Ascending aorta (tissue), 2 donors: ENCODE measurements at regions not wholly inside any gene's neighbourhood (a gene's known extent, or its start where the extent isn't known, plus 50 kb on each side); places are given as distances from the start of the nearest gene placed in this dataset.
A peak's percentile ranks its signal among the peaks of the same experiment; 100 is the strongest.

Experiments
- DNase-seq, 2 donors: peaks; one replicate each; pipeline ENCODE4 v3.0.0-alpha.2; 2019; ENCODE audit warnings: low spot score in 2 of 2
- H3K27ac ChIP-seq, 2 donors: fragments of 200-600 bp; sonication (generic); one replicate each; pipeline ENCODE4 v1.5.1; 2016 to 2017; ENCODE audit warnings: mild to moderate bottlenecking in 1 of 2
- H3K27me3 ChIP-seq: fragments of 200-600 bp; sonication (generic); one replicate; pipeline ENCODE4 v1.5.1; 2017
- H3K36me3 ChIP-seq, 2 donors: fragments of 200-600 bp; sonication (generic); one replicate each; pipeline ENCODE4 v1.5.1; 2016
- H3K4me1 ChIP-seq, 2 donors: fragments of 200-600 bp; sonication (generic); one replicate each; pipeline ENCODE4 v1.5.1; 2016 to 2017; ENCODE audit warnings: mild to moderate bottlenecking in 1 of 2
- H3K4me3 ChIP-seq, 2 donors: fragments of 200-600 bp; sonication (generic); one replicate each; pipeline ENCODE4 v1.5.1; 2016 to 2017; ENCODE audit warnings: mild to moderate bottlenecking in 1 of 2
- H3K9me3 ChIP-seq, 2 donors: fragments of 200-600 bp; sonication (generic); one replicate each; pipeline ENCODE4 v1.5.1; 2016
- intact Hi-C: fragments of 100-400 bp; cut with DNase I; formaldehyde crosslinking; loops from one replicate; pipeline ENCODE4 v1.15.1; 2023
- TF ChIP-seq, protein P1 (sequence below), 3 experiments: fragments of 200-600 bp in 2 of 3; fragments of 450-650 bp in 1 of 3; sonication (generic) in 2 of 3; IDR thresholded peaks; one replicate each; pipeline ENCODE4 v1.5.1; 2016 to 2019; ENCODE audit warnings: antibody characterized with exemption in 3 of 3, mild to moderate bottlenecking in 1 of 3, moderate library complexity in 1 of 3

DNA sequence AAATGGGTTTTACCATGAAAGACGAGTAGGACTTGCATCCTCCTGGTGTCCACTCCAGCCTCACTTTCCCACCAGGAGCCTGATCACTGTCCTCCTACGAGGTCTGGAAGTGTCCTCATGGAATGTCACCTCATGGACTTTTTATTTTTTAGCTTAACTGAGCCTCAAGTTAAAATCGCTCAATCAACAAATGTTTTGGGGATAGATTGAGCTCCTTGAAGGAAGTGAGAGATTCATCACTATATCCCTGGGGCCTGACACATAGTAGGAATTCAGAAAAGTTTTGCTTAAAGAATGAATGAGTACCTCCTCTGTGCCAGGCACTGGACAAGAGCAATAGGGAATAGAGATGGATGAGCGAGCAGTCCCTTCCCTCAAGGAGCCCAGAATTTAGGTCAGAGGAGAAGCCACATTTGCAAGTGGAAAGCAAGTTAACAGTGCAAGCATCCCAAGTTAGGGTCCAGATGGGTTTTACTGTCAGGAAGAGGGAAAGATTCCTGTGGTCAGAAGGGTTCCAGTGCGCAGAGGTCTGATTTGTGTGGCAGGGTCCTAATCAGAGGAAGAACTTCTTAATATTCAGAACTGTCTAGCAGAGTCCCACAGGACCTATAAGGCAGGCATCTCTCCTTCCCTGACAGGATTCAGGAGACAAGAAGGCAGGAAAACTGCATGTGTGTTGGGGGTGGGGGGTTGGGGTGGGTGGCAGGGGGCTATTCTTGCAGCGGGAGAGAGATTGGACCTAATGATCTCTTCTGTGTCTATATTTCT is 67.0 kb downstream of the MYCN start:
- TF ChIP-seq, protein P1, sequence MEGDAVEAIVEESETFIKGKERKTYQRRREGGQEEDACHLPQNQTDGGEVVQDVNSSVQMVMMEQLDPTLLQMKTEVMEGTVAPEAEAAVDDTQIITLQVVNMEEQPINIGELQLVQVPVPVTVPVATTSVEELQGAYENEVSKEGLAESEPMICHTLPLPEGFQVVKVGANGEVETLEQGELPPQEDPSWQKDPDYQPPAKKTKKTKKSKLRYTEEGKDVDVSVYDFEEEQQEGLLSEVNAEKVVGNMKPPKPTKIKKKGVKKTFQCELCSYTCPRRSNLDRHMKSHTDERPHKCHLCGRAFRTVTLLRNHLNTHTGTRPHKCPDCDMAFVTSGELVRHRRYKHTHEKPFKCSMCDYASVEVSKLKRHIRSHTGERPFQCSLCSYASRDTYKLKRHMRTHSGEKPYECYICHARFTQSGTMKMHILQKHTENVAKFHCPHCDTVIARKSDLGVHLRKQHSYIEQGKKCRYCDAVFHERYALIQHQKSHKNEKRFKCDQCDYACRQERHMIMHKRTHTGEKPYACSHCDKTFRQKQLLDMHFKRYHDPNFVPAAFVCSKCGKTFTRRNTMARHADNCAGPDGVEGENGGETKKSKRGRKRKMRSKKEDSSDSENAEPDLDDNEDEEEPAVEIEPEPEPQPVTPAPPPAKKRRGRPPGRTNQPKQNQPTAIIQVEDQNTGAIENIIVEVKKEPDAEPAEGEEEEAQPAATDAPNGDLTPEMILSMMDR (IDR thresholded peaks at IDR 0.05) = no peak
- H3K4me3 ChIP-seq = no peak overlapping the region
- no peak overlapping the region for H3K27ac ChIP-seq
- no peaks in the 10 kb centered on the region for H3K27me3 ChIP-seq
- no peaks in the 10 kb centered on the region for H3K9me3 ChIP-seq
- no peak for DNase-seq
- intact Hi-C loops = no loop called here
- no peaks in the 10 kb centered on the region for H3K4me1 ChIP-seq
- H3K36me3 ChIP-seq = no peaks in the 10 kb centered on the region

DNA sequence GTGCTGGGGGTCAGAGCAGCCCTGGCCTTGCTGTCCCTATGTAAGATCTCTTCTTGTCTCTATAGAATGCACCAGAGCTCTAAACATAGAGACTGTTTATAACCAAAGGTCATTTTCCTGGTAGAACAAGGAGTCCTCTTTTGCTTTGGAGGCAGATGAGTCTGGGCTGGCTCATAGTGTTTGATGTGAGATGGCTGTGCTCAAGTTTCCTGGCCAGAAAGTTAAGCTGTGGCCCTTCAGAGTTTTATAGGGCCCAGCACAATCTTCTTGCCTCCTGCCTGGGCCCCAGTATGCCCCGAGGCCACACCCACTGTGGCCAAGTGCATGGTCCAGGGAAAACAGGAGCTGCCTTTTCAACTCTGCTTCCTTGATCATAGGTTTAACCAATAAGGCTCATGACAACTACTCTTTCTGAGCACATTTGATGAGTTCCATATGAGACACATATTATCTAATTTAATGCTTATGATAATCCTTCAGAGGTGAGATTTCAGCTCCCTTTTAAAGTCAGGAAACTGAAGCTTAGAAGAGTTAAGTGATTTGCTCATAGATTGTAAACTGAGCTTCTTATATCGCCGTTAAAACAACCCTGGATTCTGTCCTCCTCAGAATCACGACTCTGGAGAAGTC is 66.3 kb downstream of the MYCN start:
- H3K4me1 ChIP-seq = no peaks in the 10 kb centered on the region
- H3K36me3 ChIP-seq = no peaks in the 10 kb centered on the region

DNA sequence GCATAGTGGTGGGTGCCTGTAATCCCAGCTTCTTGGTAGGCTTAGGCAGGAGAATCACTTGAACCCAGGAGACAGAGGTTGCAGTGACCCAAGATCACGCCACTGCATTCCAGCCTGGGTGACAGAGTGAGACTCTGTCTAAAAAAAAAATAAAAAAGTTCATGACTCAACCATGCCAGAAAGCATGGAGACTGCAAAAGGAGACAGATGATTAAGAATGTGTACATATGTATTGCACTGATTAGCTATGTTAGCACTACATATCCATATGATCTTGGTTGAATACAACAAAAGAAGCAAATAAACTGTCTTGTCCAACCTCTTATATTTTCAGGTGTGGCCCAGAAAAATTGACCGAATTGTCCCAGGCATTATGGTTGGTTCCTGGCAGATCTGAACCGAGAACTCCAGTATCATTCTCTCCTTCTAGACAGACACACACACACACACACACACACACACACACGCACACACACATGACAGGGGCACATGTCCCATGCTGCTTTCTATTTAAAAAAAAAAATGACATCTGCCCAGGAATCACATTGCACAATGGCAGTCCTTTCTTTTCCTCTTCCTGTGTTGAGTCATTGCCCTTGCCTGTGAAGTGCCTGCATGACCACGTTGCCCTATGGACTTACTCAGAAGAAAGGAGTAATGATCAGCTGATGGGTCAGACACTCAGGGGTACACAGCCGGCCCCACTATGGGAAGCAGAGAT is 65.6 kb downstream of the MYCN start:
- DNase-seq = peak in 1 of 2 donors; percentile 29
- H3K4me3 ChIP-seq = no peak overlapping the region
- intact Hi-C loops = no loop called here
- no peaks in the 10 kb centered on the region for H3K36me3 ChIP-seq
- H3K27me3 ChIP-seq = no peaks in the 10 kb centered on the region
- no peaks in the 10 kb centered on the region for H3K4me1 ChIP-seq
- TF ChIP-seq, protein P1 (IDR thresholded peaks at IDR 0.05) = no peak
- no peaks in the 10 kb centered on the region for H3K9me3 ChIP-seq
- H3K27ac ChIP-seq = no peak overlapping the region

More for the DNA sequence above, 66.3 kb downstream of the MYCN start:
- Histone ChIP-seq H3K9me3 (no peaks in the 10 kb centered on the region), H3K27me3 (no peaks in the 10 kb centered on the region), H3K4me3 (no peak overlapping the region), H3K27ac (no peak overlapping the region)
- intact Hi-C loops = no loop called here
- no peak for DNase-seq
- TF ChIP-seq, protein P1 (IDR thresholded peaks at IDR 0.05) = no peak

DNA sequence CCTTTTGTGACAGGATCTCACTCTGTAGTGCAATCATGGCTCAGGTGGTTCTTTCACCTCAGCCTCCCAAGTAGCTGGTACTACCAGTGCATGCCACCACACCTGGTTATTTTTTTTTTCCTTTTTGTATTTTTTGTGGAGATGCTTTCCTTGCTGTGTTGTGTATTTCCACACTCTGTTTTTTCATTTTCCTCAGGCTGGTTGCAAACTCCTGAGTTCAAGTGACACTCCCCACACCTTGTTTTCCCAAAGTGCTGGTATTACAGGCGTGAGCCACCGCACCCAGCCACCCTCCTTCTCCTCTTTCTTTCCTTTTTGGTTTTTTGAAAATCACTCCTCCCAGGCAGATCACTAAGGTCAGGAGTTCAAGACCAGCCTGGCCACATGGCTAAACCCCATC is 65.0 kb downstream of the MYCN start:
- DNase-seq = no peak
- Histone ChIP-seq H3K9me3 (no peaks in the 10 kb centered on the region), H3K27me3 (no peaks in the 10 kb centered on the region), H3K27ac (no peak overlapping the region), H3K4me3 (no peak overlapping the region), H3K36me3 (no peaks in the 10 kb centered on the region), H3K4me1 (no peaks in the 10 kb centered on the region)
- intact Hi-C loops = no loop called here
- TF ChIP-seq, protein P1 (IDR thresholded peaks at IDR 0.05) = no peak

DNA sequence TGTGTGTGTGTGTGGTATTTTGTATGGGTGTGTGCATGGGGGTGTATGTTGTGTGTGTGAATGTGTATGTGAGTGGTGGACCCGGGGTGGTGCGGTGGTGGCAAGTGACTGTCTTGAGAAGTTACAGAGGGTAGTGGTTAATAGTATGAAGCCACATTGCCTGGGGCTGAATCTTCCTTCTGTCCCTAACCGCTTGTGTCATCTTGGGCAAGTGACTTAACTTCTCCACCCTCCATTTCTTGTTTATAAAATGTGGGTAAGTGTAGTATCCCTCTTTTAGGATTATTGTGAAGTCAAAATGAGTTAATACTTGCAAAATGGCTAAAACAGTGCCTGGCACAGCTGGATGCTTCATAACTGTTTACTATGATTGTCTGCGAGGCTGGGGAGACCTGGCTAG is 63.5 kb downstream of the MYCN start:
- intact Hi-C loops = no loop called here
- Histone ChIP-seq H3K27me3 (no peaks in the 10 kb centered on the region), H3K36me3 (no peaks in the 10 kb centered on the region), H3K4me1 (no peaks in the 10 kb centered on the region), H3K27ac (no peak overlapping the region), H3K4me3 (no peak overlapping the region), H3K9me3 (no peaks in the 10 kb centered on the region)
- no peak for DNase-seq
- TF ChIP-seq, protein P1 (IDR thresholded peaks at IDR 0.05) = no peak
